Gastrocnemius medialis (tissue), 4 donors: ENCODE measurements at regions not wholly inside any gene's neighbourhood (a gene's known extent, or its start where the extent isn't known, plus 50 kb on each side); places are given as distances from the start of the nearest gene placed in this dataset.

Experiments used
- ATAC-seq, 2 donors: fragments of 150-250 bp; one replicate each; pipeline ENCODE4 v1.9.1; 2016
- DNase-seq, 2 donors: peaks; one replicate each; pipeline ENCODE4 v3.0.0-alpha.2; 2019
- H3K27ac ChIP-seq, 4 donors: fragments of 200-600 bp; sonication (generic); 1 replicate in 1 of 4; 2 replicates in 3 of 4; pipeline ENCODE4 v1.5.1; 2016 to 2018; ENCODE audit warnings: mild to moderate bottlenecking in 2 of 4, moderate library complexity in 1 of 4
- H3K27me3 ChIP-seq, 3 donors: fragments of 200-600 bp; sonication (generic) in 2 of 3; 1 replicate in 1 of 3; 2 replicates in 2 of 3; pipeline versions ENCODE4 v1.5.1 to v1.6.0; 2016 to 2019; ENCODE audit warnings: mild to moderate bottlenecking in 1 of 3, moderate library complexity in 1 of 3
- H3K36me3 ChIP-seq, 2 donors: fragments of 200-600 bp; sonication (generic) in 1 of 2; one replicate each; pipeline ENCODE4 v1.5.1; 2017 to 2018
- H3K4me1 ChIP-seq, 2 donors: fragments of 200-600 bp; sonication (generic) in 1 of 2; one replicate each; pipeline ENCODE4 v1.5.1; 2016 to 2017; ENCODE audit warnings: mild to moderate bottlenecking in 2 of 2
- H3K4me3 ChIP-seq, 4 donors: fragments of 200-600 bp; sonication (generic) in 3 of 4; 1 replicate in 1 of 4; 2 replicates in 3 of 4; pipeline ENCODE4 v1.5.1; 2016 to 2019; ENCODE audit warnings: mild to moderate bottlenecking in 2 of 4
- H3K9me3 ChIP-seq, 3 donors: fragments of 200-600 bp; sonication (generic) in 2 of 3; 1 replicate in 1 of 3; 2 replicates in 2 of 3; pipeline ENCODE4 v1.5.1; 2016 to 2019
- POLR2A ChIP-seq, 2 donors: fragments of 450-650 bp; IDR thresholded peaks; one replicate each; pipeline ENCODE4 v1.6.1; 2017; ENCODE audit warnings: antibody characterized with exemption in 2 of 2, mild to moderate bottlenecking in 2 of 2, moderate library complexity in 2 of 2
- in situ Hi-C, 4 donors: fragments of 200-750 bp; cut with MboI; loops; one replicate each; pipeline versions ENCODE4 v1.15.0 to v1.8.0; 2017; ENCODE audit warnings: low sequenced_read_pairs in 4 of 4
- intact Hi-C: fragments of 100-400 bp; cut with DNase I; formaldehyde crosslinking; loops from one replicate; pipeline ENCODE4 v1.15.1; 2023; ENCODE audit warnings: low total_unique reads
- TF ChIP-seq, protein P1 (sequence below), 5 experiments: fragments of 450-650 bp in 3 of 5; fragments of 200-600 bp in 2 of 5; sonication (generic) in 2 of 5; IDR thresholded peaks in 4 of 5; conservative IDR thresholded peaks in 1 of 5; 1 replicate in 4 of 5; 2 replicates in 1 of 5; pipeline ENCODE4 v1.5.1; 2016 to 2019; ENCODE audit warnings: antibody characterized with exemption in 5 of 5, mild to moderate bottlenecking in 3 of 5, moderate library complexity in 3 of 5

DNA sequence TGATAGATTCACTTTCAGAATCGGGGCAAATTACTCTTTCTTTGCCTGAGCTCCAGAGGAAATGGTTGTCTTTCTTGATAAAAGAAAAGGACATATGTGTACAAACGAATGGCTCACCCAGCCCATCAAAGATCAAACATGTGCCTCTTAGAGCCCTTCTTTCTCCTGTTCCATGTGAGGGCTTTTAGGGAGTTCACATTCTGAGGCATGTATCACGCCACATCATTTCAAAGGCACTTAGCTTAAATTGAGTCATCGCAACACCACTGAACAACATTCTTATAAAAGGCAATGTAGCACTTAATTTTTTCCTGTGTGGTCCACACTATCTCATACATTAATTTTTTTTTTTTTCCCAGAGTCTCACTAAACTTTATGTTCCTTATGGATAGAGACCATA lies 521.0 kb downstream of the SUCLA2 start:
- ATAC-seq (no peak), DNase-seq (no peak)
- Histone ChIP-seq H3K36me3 (no peaks in the 10 kb centered on the region), H3K27me3 (no peaks in the 10 kb centered on the region), H3K9me3 (no peaks in the 10 kb centered on the region), H3K27ac (no peak overlapping the region), H3K4me3 (no peak overlapping the region), H3K4me1 (no peaks in the 10 kb centered on the region)
- in situ Hi-C loops (no loop called here), intact Hi-C loops (no loop called here)
- TF ChIP-seq, protein P1, sequence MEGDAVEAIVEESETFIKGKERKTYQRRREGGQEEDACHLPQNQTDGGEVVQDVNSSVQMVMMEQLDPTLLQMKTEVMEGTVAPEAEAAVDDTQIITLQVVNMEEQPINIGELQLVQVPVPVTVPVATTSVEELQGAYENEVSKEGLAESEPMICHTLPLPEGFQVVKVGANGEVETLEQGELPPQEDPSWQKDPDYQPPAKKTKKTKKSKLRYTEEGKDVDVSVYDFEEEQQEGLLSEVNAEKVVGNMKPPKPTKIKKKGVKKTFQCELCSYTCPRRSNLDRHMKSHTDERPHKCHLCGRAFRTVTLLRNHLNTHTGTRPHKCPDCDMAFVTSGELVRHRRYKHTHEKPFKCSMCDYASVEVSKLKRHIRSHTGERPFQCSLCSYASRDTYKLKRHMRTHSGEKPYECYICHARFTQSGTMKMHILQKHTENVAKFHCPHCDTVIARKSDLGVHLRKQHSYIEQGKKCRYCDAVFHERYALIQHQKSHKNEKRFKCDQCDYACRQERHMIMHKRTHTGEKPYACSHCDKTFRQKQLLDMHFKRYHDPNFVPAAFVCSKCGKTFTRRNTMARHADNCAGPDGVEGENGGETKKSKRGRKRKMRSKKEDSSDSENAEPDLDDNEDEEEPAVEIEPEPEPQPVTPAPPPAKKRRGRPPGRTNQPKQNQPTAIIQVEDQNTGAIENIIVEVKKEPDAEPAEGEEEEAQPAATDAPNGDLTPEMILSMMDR (IDR thresholded peaks at IDR 0.05 in 4 of 5, conservative IDR thresholded peaks at IDR 0.05 in 1 of 5) = no peak
- TF ChIP-seq POLR2A (IDR thresholded peaks at IDR 0.05) = no peak

DNA sequence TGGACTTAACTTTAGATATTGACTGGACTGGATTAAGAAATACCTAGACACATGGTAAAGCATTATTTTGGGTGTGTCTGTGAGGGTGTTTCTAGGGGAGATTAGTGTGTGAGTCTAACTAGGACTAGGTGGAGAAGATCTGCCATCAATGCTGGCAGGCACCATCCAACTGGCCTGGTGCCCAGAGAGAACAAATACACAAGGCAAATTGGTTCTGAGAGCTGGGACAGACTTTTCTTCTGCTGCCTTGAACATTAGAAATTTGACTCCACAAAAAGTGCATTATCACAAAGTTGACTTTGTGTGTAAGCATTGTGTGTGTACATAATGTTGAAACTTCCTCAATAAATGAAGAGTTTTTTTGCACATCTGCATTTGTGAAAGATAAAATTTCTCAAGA lies 522.1 kb downstream of the SUCLA2 start:
- in situ Hi-C loops = no loop called here

DNA sequence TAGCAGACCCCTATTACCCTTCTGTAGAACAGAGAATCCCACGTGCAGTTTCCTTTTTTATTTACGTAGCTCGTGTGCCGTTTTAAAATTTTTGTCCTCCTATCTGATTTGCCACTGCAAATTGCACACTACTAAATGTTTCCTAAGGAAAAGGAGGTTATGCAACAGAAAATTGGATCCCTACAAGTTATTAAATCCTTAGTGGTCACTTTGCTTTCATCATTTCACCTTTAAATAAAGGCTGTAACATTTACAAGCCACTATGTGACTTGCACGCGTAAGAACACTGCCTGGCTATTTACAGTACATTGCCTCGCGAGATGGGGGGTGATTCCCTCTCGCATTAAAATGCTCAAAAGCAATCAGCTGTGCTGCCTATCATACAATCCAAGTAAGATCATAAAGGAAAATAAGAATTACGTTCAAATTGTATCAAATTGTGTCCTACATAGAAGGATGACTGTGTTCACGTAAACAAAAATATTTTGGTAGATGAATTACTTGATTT lies 525.6 kb downstream of the SUCLA2 start:
- no peak for DNase-seq
- H3K27ac ChIP-seq = no peak overlapping the region
- TF ChIP-seq POLR2A (IDR thresholded peaks at IDR 0.05) = no peak
- TF ChIP-seq, protein P1 (IDR thresholded peaks at IDR 0.05 in 4 of 5, conservative IDR thresholded peaks at IDR 0.05 in 1 of 5) = no peak
- no peaks in the 10 kb centered on the region for H3K4me1 ChIP-seq
- no peak for ATAC-seq
- H3K9me3 ChIP-seq = no peaks in the 10 kb centered on the region
- intact Hi-C loops = no loop called here
- in situ Hi-C loops = no loop called here
- H3K36me3 ChIP-seq = no peaks in the 10 kb centered on the region
- no peaks in the 10 kb centered on the region for H3K27me3 ChIP-seq
- H3K4me3 ChIP-seq = no peak overlapping the region

More for the DNA sequence above, 522.1 kb downstream of the SUCLA2 start:
- no peaks in the 10 kb centered on the region for H3K9me3 ChIP-seq
- TF ChIP-seq, protein P1 (IDR thresholded peaks at IDR 0.05 in 4 of 5, conservative IDR thresholded peaks at IDR 0.05 in 1 of 5) = no peak
- TF ChIP-seq POLR2A (IDR thresholded peaks at IDR 0.05) = no peak
- no peak for ATAC-seq
- no peak overlapping the region for H3K4me3 ChIP-seq
- no peaks in the 10 kb centered on the region for H3K36me3 ChIP-seq
- no peak for DNase-seq
- intact Hi-C loops = no loop called here
- no peaks in the 10 kb centered on the region for H3K27me3 ChIP-seq
- H3K27ac ChIP-seq = no peak overlapping the region
- H3K4me1 ChIP-seq = no peaks in the 10 kb centered on the region

DNA sequence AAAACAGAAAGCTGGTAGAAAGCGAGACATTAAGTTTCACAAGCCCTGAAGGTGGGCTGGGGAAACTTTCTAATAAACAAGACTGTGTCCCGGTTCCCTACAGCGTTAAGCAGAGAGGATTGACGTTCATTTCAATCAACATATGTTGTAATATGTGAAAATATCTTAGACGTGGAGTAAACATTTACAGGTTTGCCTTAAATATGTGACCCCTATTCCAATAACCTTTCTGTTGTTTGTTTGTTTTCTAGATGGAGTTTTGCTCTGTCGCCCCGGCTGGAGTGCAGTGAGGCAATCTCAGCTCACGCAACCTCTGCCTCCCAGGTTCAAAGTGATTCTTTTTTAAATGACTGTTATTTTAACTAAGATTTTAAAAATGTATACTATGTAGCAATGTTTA lies 526.2 kb downstream of the SUCLA2 start:
- Histone ChIP-seq H3K27me3 (no peaks in the 10 kb centered on the region), H3K9me3 (no peaks in the 10 kb centered on the region), H3K4me1 (no peaks in the 10 kb centered on the region), H3K27ac (no peak overlapping the region), H3K4me3 (no peak overlapping the region), H3K36me3 (no peaks in the 10 kb centered on the region)
- in situ Hi-C loops (no loop called here), intact Hi-C loops (no loop called here)
- DNase-seq = no peak
- no peak for ATAC-seq
- TF ChIP-seq, protein P1 (IDR thresholded peaks at IDR 0.05 in 4 of 5, conservative IDR thresholded peaks at IDR 0.05 in 1 of 5) = no peak
- no peak for TF ChIP-seq POLR2A (IDR thresholded peaks at IDR 0.05)

DNA sequence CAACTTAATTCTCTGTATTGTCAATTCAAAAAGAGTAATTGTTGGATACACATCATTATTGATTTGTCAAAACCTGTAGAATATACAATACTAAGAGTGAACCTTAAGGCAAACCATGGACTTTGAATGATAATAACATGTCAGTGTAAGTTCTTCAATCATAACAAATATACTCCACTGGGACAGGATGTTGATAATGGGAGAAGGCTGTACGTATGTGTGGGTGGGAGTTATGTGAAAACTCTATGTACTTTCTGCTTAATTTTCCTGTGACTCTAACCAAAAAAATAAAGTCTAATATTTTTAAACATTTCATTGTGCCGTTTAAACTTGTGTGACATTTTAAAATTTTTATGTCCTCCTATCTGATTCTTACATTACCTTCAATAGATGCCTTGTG lies 526.7 kb downstream of the SUCLA2 start:
- H3K27ac ChIP-seq = no peak overlapping the region
- intact Hi-C loops = no loop called here
- no peaks in the 10 kb centered on the region for H3K9me3 ChIP-seq
- H3K36me3 ChIP-seq = no peaks in the 10 kb centered on the region
- H3K4me3 ChIP-seq = no peak overlapping the region
- in situ Hi-C loops = no loop called here
- no peaks in the 10 kb centered on the region for H3K27me3 ChIP-seq
- no peak for ATAC-seq
- DNase-seq = no peak
- TF ChIP-seq, protein P1 (IDR thresholded peaks at IDR 0.05 in 4 of 5, conservative IDR thresholded peaks at IDR 0.05 in 1 of 5) = no peak
- TF ChIP-seq POLR2A (IDR thresholded peaks at IDR 0.05) = no peak
- H3K4me1 ChIP-seq = no peaks in the 10 kb centered on the region
